ENCODE measurements at regions not wholly inside any gene's neighbourhood (a gene's known extent, or its start where the extent isn't known, plus 50 kb on each side); places are given as distances from the start of the nearest gene placed in this dataset.
"Not testable (repeated sequence)": the region's sequence is repeated elsewhere in the genome, so short reads cannot be mapped to it uniquely, and the experiment has no call there.

- DNase-seq = no peak
- POLR2A ChIA-PET = no interaction called here
- H3K9me3 Mint-ChIP-seq (ENCODE audit: low read depth) = no peaks in the 10 kb centered on the region
- no peaks in the 10 kb centered on the region for H3K4me1 Mint-ChIP-seq
- H3K27me3 Mint-ChIP-seq = no peaks in the 10 kb centered on the region
- CTCF ChIA-PET = no interaction called here
- H3K36me3 Mint-ChIP-seq (ENCODE audit: low read depth) = no peaks in the 10 kb centered on the region
- no peak for ATAC-seq
- intact Hi-C loops (cut with DNase I, micrococcal nuclease) = no loop called here
- H3K27ac Mint-ChIP-seq = no peak overlapping the region
- no peak overlapping the region for H3K4me3 Mint-ChIP-seq
These were observed 53.9 kb upstream of the RCE1 start for GRCh38 chr11:66789097-66789890.

DNA sequence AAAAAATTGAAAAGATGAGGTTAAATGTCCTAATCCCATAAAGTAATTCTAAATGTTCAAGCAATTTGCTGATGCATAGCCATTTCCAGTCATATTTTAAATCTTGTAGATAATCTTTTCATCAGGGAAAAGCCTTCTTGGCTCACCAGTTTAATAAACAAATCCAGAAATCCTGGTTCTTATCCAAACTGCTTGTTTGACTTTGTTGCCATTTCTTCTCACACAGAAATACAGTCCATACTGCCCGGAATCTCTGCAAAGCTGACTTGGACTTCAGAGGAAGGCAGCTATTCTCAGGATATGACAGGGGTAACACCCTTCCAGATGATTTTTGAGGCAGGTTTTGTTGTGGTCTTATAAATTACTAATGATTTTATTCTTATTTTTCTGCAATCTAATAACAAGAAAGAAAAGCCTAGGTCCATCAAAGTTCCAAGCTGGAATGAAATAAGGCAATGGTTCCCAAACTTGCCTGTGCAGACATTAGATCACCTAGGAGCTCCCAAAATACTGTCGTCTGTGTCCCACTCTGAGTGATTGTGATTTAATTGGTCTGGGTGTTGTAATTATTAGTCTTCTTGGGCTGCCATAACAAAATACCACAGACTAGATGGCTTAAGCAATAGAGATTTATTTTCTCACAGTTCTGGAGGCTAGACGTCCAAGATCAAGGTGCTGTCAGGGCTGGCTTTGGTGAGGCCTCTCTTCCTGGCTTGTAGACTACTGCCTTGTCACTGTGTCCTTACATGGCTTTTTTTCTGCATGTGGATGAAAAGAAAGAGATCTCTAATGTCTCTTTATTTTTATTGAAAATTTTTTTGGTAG is 55.1 kb upstream of the RCE1 start:
- H3K4me1 Mint-ChIP-seq = no peaks in the 10 kb centered on the region
- CTCF ChIA-PET = interaction anchor here (0.6 kb wide), 1 partner anchor 36 kb away, joined by 4 read pairs; no protein-coding TSS in a partner anchor
- H3K9me3 Mint-ChIP-seq (ENCODE audit: low read depth) = no peaks in the 10 kb centered on the region
- no peak overlapping the region for H3K27ac Mint-ChIP-seq
- DNase-seq (no peak), ATAC-seq (no peak)
- no peaks in the 10 kb centered on the region for H3K36me3 Mint-ChIP-seq (ENCODE audit: low read depth)
- intact Hi-C loops (cut with DNase I, micrococcal nuclease) = no loop called here
- no peak overlapping the region for H3K4me3 Mint-ChIP-seq
- no peaks in the 10 kb centered on the region for H3K27me3 Mint-ChIP-seq
- POLR2A ChIA-PET = interaction anchor here (0.6 kb wide), 1 partner anchor 153 kb away, joined by 6 read pairs; no protein-coding TSS in a partner anchor

- H3K4me3 Mint-ChIP-seq = no peak overlapping the region
- no peaks in the 10 kb centered on the region for H3K4me1 Mint-ChIP-seq
- no peaks in the 10 kb centered on the region for H3K36me3 Mint-ChIP-seq (ENCODE audit: low read depth)
- H3K27ac Mint-ChIP-seq = no peak overlapping the region
- no peaks in the 10 kb centered on the region for H3K27me3 Mint-ChIP-seq
- intact Hi-C loops (cut with DNase I, micrococcal nuclease) = no loop called here
- no peak for DNase-seq
- POLR2A ChIA-PET = interaction anchor here (0.6 to 0.7 kb wide), 2 partner anchors 41 to 1451 kb away, joined by 3 to 4 read pairs; no protein-coding TSS in a partner anchor
- CTCF ChIA-PET = interaction anchor here (1.1 kb wide), 1 partner anchor 19 kb away, joined by 3 read pairs; no protein-coding TSS in a partner anchor
- H3K9me3 Mint-ChIP-seq (ENCODE audit: low read depth) = no peaks in the 10 kb centered on the region
- no peak for ATAC-seq
These were observed 55.6 kb upstream of the SPTBN2 start for GRCh38 chr11:66784575-66784974.

GRCh38 chr11:66782726-66783125 is 53.7 kb upstream of the SPTBN2 start:
- Mint-ChIP-seq H3K27me3 (no peaks in the 10 kb centered on the region), H3K9me3 (ENCODE audit: low read depth) (no peaks in the 10 kb centered on the region), H3K4me1 (no peaks in the 10 kb centered on the region), H3K4me3 (no peak overlapping the region), H3K27ac (no peak overlapping the region), H3K36me3 (ENCODE audit: low read depth) (no peaks in the 10 kb centered on the region)
- POLR2A ChIA-PET = no interaction called here
- intact Hi-C loops (cut with DNase I, micrococcal nuclease) = no loop called here
- ATAC-seq (no peak), DNase-seq (no peak)
- CTCF ChIA-PET = no interaction called here

DNA sequence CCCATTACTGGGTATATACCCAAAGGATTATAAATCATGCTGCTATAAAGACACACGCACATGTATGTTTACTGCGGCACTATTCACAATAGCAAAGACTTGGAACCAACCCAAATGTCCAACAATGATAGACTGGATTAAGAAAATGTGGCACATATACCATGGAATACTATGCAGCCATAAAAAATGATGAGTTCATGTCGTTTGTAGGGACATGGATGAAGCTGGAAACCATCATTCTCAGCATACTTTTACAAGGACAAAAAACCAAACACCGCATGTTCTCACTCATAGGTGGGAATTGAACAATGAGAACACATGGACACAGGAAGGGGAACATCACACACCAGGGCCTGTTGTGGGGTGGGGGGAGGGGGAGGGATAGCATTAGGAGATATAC is 50.6 kb upstream of the SPTBN2 start:
- ATAC-seq; H3K9me3 Mint-ChIP-seq (ENCODE audit: low read depth); H3K27ac Mint-ChIP-seq; H3K36me3 Mint-ChIP-seq (ENCODE audit: low read depth); H3K4me1 Mint-ChIP-seq; CTCF ChIA-PET; H3K27me3 Mint-ChIP-seq; POLR2A ChIA-PET; DNase-seq; intact Hi-C loops (cut with DNase I, micrococcal nuclease); H3K4me3 Mint-ChIP-seq: not testable (repeated sequence)
